ENCODE measurements at regions not wholly inside any gene's neighbourhood (a gene's known extent, or its start where the extent isn't known, plus 50 kb on each side); places are given as distances from the start of the nearest gene placed in this dataset.

DNA sequence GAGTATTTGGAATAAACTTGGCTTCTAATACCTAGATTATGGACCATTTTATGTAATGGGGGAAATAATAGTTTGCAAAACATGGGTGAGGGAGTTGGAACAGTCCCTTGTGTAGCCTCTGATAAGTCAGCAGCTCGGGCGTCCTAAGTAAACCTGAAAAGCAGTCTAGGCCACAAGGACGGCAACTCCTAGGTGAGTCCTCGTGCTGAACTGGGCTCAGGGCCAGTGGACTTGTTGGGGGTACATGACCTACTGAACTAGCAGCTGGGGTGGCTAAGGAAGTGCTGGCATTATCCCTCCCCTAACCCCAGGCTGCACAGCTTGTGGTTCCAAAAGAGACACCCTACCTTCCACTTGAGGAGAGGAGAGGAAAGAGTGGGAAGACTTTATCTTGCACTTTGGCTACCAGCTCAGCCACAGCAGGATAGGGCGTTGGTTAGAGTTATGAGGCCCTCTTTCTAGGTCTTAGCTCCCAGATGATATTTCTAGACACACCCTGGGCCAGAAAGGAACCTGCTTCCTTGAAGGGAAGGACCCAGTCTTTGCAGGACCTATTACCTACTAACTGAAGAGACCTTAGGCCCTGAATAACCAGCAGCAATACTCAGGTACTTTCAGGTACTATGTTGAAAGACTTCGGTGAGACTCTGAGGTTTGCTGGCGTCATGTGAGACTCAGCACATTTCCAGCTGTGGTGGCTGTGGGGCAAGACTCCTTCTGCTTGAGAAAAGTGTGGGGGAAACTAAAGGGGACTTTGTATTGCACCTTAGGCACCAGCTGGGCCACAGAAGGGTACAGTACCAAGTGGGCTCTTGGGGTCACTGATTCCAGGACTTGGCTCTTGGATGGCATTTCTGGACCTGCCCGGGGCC lies 71.0 kb downstream of the AQP4 start:
- DNase-seq (ENCODE audit: low spot score), result no peak

DNA sequence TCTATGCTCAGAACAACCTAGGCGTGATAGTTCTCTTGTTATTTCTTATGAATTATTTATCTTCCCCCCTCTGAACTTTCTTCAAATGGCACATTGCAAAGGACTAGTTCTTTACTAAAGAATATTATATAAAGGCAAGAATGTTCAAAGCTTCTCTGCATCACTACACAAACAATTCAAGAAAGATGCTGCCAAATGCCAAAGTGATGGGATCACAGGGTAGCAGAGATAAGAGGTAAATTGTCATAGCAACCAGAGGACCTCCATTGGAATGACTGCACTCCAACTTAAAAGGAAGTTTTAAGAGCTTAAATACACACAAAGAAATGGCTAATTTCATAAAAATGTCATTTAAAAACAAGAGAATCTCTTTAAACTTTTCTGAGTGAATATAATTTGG lies 72.8 kb downstream of the AQP4 start:
- no peak for DNase-seq (ENCODE audit: low spot score)

DNA sequence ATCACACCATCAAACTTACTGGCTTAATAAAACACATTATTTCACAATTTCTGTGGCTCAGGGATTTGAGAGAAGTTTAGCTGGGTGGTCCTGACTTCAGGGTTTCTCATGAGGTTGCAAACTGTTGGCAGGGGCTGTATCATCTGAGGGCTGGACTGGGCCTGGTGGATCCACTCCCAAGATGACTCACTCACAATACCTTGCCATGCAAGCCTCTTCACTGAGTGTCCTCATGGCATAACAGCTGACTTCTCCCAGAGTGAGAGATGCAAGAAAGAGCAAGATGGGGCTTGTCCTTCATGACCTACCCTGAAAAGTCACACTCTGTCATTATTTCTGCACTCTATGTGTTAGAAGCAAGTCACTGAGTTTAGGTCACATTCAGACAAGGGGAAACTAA lies 73.8 kb downstream of the AQP4 start:
- DNase-seq (ENCODE audit: low spot score), result no peak

DNA sequence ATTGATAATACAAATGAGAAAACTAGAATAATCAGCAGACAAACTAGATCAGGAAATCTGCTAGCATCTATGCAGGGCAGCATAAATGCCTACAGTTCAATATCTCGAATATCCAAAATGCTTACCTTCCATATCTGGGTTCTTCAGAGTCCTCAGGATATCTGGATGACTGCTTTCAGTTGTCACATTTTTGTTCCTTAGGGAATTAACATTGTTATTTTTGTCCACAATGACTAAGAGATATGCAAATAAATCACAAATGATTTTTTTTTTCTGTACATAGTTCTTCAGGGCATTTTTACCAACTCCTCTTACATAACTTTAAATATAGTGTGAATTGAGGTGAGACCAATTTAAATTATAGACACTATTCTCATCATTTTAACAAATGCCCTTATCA lies 80.9 kb downstream of the AQP4 start:
- DNase-seq (ENCODE audit: low spot score), result no peak

- no peak for DNase-seq (ENCODE audit: low spot score)
Measured at GRCh38 chr18:26783170-26783569, 82.3 kb downstream of the AQP4 start.

DNA sequence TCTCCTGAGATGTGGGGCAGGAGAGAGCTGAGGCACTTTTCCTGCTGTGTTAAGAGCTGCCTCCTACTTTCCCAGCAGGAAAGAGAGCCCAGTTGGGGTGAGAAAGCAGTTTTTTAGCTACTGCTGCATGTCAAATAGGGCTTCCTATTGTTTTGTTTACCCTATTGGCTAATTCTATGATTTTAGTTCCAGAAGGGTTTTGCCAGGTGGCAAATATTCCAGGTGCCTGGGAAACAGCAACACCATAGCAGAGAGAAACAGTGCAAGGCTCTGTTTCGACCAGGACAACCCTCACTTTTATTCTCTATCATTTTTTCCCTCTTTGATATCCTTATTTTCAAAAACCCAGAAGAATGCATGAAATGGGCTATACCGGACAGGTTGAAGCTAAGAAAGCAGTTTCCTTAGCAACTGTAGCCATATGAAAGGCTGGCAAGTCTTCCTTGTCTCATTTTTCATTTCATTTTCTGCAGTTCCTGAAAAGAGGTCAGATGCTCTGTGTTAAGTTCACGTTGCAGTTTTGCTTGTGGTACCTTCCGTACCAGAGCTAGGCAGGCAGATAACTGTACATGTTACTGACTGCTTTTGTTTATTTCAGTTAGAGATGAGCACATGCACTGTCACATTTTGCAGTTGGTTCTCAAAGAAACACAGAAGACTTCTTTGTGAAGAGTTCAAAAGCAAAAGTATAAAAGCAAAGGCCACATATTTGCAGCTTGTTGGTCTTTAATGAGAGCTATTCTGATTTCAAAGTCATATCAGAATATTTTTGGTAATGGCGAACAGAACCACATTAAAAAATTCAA lies 84.8 kb downstream of the AQP4 start:
- no peak for DNase-seq (ENCODE audit: low spot score)

- no peak for DNase-seq (ENCODE audit: low spot score)
Measured at GRCh38 chr18:26778054-26778393, 87.5 kb downstream of the AQP4 start.

DNA sequence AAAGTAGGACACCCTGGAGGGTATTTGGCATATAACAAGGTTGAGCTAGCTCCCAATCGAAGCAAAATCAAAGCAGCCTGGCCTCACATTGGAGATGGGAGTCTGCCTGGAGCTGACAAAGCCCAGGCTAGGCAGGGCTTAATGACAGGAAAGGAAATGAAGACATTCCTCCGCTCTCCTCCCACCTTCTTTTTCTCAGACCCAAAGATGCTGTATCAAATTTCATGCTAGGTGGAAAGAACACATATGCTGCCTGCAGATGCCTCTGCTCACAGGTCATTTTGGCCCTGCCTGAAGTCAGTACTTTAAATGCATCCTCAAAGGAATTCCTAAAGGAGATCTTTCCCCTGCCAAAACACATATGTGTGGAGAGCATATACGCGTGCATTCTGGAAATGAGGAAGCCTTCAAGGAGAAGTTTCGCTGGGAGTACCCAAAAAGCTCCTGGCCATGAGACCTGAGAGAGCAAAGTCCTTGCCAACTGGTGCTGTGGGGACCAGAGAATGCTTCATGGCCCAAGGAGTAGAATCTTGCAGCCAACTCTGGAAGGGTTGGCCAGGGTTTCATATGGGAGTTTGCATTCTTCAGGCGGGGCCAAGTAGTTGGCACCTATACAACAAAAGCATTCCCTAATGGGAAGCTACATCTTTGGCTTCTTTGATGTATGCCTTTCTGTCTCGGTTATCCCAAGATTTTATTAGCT lies 88.0 kb downstream of the AQP4 start:
- no peak for DNase-seq (ENCODE audit: low spot score)

GRCh38 chr18:26772691-26773090 lies 92.8 kb downstream of the AQP4 start:
- DNase-seq (ENCODE audit: low spot score), result no peak

- no peak for DNase-seq (ENCODE audit: low spot score)
Measured at GRCh38 chr18:26771524-26771923, 94.0 kb downstream of the AQP4 start.

GRCh38 chr18:26768385-26768784 lies 97.1 kb downstream of the AQP4 start:
- DNase-seq (ENCODE audit: low spot score), result no peak

- DNase-seq (ENCODE audit: low spot score), result no peak
Measured at GRCh38 chr18:26765498-26765897, 100.0 kb downstream of the AQP4 start.

GRCh38 chr18:26764586-26764985 lies 100.9 kb downstream of the AQP4 start:
- no peak for DNase-seq (ENCODE audit: low spot score)

GRCh38 chr18:26764177-26764576 lies 101.3 kb downstream of the AQP4 start:
- DNase-seq (ENCODE audit: low spot score), result no peak

DNA sequence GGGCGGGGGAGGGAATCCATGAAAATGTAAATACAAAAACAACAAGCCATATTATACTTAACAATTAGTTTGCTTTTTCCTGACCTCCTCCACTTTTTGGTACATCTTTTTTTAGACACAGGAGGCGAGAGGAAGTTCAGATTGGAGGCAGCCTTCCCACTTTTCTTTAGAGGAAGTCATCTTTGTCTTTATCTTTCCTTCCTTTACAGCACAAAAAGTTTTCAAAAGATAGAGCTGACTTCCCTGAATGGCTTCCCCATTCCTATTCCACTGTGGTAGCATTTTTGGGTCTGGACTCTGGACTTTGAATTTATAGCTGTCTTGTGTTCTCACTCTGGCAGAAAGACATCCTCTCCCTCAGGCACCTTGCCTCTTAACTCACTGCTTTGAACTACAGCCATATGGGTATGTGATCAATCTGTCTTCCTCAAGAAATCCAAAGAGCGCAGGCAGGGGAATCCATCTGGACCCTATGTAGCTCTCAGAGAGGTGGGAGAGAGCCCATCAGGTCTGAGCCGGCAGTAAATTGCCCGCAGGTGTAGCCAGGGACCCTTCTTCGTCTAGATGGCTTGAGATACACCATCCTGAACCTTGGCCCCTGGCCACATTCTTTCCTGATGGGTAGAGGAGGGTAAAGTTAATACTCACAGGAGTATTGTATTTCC lies 101.9 kb downstream of the AQP4 start:
- no peak for DNase-seq (ENCODE audit: low spot score)

DNA sequence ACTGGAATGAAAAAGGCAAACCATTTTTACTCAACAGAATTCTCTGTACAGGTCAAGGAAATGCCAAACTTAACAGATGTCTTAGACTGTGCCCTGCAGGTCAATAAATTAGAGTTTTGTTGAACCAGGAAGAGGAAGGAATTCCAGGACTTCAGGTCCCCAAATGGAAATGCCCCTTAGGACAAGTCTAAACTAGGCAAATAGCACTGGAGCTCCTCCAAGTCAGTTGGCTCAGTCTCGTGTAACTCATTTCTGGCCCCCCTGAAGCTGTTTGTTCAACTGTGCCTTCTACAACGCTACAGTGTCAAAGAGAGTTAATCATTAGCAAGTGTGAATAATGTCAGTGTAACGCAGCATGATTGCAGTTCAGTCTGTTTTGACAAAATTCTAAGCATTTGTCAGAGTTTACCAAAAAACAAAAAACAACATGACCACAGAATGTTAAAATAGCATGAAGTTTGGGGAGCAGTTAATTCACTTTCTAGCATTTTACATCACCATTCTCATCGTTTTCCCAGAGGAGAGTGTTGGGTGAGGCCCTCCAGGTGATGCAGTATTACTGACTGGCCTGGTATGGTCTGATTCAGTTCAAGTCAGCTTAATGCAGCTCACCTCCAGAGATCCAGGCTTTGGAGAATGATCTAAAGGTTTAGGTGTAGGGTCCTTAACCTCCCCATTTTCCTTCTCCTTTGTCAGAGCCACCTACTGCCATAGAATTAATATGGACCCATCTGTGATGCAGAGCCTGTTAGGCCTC lies 108.1 kb downstream of the AQP4 start:
- no peak for DNase-seq (ENCODE audit: low spot score)

- DNase-seq (ENCODE audit: low spot score), result no peak
Measured at GRCh38 chr18:26756556-26756955, 109.0 kb downstream of the AQP4 start.

- no peak for DNase-seq (ENCODE audit: low spot score)
Measured at GRCh38 chr18:26746826-26747475, 118.6 kb downstream of the AQP4 start.

DNA sequence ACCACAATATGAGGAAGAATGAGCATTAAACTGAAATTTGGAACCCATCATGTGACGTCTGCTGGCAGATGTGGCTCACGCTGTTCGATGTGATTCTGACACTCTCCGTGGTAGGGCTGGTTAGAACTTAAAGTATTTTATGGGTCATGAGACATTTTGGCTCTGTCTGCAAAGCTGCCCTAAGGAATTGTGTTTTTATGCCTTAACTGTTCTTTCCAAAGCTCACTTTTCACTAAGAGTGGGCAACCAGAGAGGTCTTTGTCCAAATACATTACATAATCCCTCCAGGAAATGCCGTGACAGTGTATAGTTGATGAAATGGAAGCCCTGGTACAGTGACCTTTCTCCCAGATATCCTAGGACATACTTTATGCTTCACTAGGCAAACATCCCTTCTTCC lies 119.1 kb downstream of the AQP4 start:
- no peak for DNase-seq (ENCODE audit: low spot score)
